Activated T-cell treated with anti-CD3 and anti-CD28 coated beads, Interleukin-2, amount 50 U/mL, for 24 hours (primary cell): ENCODE measurements at regions not wholly inside any gene's neighbourhood (a gene's known extent, or its start where the extent isn't known, plus 50 kb on each side); places are given as distances from the start of the nearest gene placed in this dataset.
"Not testable (repeated sequence)": the region's sequence is repeated elsewhere in the genome, so short reads cannot be mapped to it uniquely, and the experiment has no call there.

Source experiments
- DNase-seq: peaks from one replicate; pipeline ENCODE4 v3.0.0-alpha.2; 2020
- H3K27ac Mint-ChIP-seq: 2 replicates; pipeline ENCODE4 v1.8.0; 2020; ENCODE audit warnings: mild to moderate bottlenecking, mixed read lengths
- H3K27me3 Mint-ChIP-seq: 2 replicates; pipeline ENCODE4 v1.8.0; 2020; ENCODE audit warnings: mixed read lengths
- H3K36me3 Mint-ChIP-seq: 2 replicates; pipeline ENCODE4 v1.8.0; 2020; ENCODE audit warnings: low read depth, mixed read lengths
- H3K4me1 Mint-ChIP-seq: 2 replicates; pipeline ENCODE4 v1.8.0; 2020; ENCODE audit warnings: low read depth, mixed read lengths
- H3K4me3 Mint-ChIP-seq: 2 replicates; pipeline ENCODE4 v1.8.0; 2020; ENCODE audit warnings: mild to moderate bottlenecking, moderate library complexity, mixed read lengths
- H3K9me3 Mint-ChIP-seq: 2 replicates; pipeline ENCODE4 v1.8.0; 2020; ENCODE audit warnings: mixed read lengths

DNA sequence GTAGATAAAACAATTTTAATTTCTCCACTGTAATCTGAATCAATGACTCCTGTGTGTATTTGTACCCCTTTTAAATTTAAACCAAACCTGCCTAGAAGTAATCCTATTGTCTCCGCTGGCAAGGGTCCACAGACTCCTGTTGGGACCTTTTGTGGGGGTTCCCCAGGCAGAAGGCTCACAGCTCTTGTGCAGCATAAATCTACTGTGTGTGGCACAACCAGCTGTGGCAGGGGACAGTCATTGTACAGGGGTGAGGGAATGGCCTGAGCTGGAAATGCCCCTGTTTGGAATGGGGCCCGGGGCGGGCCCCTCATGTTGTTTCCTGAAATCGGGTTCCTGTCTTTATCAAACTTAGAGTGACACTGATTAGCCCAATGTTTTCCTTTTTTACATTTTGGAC is 318.2 kb upstream of the FAM98A start:
- no peaks in the 10 kb centered on the region for H3K27me3 Mint-ChIP-seq
- no peak for DNase-seq
- H3K4me3 Mint-ChIP-seq = no peak overlapping the region
- H3K27ac Mint-ChIP-seq = no peak overlapping the region
- peaks cover 14% of the 10 kb centered on the region for H3K9me3 Mint-ChIP-seq
- H3K4me1 Mint-ChIP-seq = no peaks in the 10 kb centered on the region
- H3K36me3 Mint-ChIP-seq = no peaks in the 10 kb centered on the region

DNA sequence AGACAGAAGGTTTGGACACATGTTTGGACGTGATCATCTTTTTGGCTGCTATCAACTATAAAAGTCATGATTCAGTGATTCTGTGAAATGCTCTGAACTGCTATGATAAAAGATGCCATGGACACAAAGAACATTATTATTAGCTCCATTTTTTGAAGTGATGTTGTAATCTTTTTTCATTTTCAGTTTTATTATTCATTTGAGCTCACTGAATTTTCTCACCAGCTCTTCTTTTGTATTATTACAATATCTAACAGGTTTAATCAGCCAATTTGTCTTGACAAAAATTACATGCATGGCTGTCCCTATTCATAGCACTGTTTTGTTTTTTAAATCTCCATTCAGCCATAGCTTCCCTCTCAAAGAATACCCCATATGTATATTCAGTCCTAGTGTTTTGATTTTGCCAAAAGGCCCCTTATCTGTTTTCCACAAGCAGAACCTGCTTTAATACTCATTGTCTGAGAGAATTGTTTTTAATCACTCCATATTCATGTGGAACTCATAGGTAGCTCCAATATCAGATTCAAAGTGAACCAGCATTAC is 314.0 kb upstream of the FAM98A start:
- H3K27ac Mint-ChIP-seq = no peak overlapping the region
- peaks cover 14% of the 10 kb centered on the region for H3K9me3 Mint-ChIP-seq
- no peak overlapping the region for H3K4me3 Mint-ChIP-seq
- H3K36me3 Mint-ChIP-seq = no peaks in the 10 kb centered on the region
- no peaks in the 10 kb centered on the region for H3K4me1 Mint-ChIP-seq
- no peaks in the 10 kb centered on the region for H3K27me3 Mint-ChIP-seq
- no peak for DNase-seq

GRCh38 chr2:33911327-33911726 is 312.2 kb upstream of the FAM98A start:
- H3K36me3 Mint-ChIP-seq = no peaks in the 10 kb centered on the region
- H3K27me3 Mint-ChIP-seq = no peaks in the 10 kb centered on the region
- peaks cover 14% of the 10 kb centered on the region for H3K9me3 Mint-ChIP-seq
- no peak for DNase-seq
- no peak overlapping the region for H3K4me3 Mint-ChIP-seq
- no peak overlapping the region for H3K27ac Mint-ChIP-seq
- H3K4me1 Mint-ChIP-seq = no peaks in the 10 kb centered on the region

GRCh38 chr2:33909945-33910695 is 311.0 kb upstream of the FAM98A start:
- no peak overlapping the region for H3K27ac Mint-ChIP-seq
- no peaks in the 10 kb centered on the region for H3K4me1 Mint-ChIP-seq
- H3K36me3 Mint-ChIP-seq = no peaks in the 10 kb centered on the region
- DNase-seq = no peak
- no peaks in the 10 kb centered on the region for H3K27me3 Mint-ChIP-seq
- peaks cover 13% of the 10 kb centered on the region for H3K9me3 Mint-ChIP-seq
- no peak overlapping the region for H3K4me3 Mint-ChIP-seq

GRCh38 chr2:33907866-33908265 is 308.8 kb upstream of the FAM98A start:
- DNase-seq = no peak
- Mint-ChIP-seq H3K4me3 (no peak overlapping the region), H3K27ac (no peak overlapping the region), H3K36me3 (no peaks in the 10 kb centered on the region), H3K9me3 (peaks cover 5% of the 10 kb centered on the region), H3K27me3 (no peaks in the 10 kb centered on the region), H3K4me1 (no peaks in the 10 kb centered on the region)

DNA sequence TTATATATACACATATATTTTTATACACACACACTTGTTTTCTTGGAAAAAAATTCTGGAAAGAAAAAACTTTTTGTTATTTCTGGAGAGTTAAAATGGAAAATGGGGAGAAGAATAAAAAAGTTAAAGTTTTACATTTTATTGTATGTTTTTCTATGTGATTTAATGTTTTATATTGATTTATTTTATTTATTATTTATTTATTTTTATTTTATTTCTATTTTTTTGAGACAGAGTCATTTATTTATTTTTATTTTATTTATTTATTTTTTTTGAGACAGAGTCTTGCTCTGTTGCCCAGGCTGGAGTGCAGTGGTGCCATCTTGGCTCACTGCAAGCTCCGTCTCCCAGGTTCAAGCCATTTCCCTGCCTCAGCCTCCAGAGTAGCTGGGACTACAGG is 307.0 kb upstream of the FAM98A start:
- H3K27ac Mint-ChIP-seq, H3K9me3 Mint-ChIP-seq: not testable (repeated sequence)

GRCh38 chr2:33904801-33905200 is 305.7 kb upstream of the FAM98A start:
- DNase-seq = no peak
- Mint-ChIP-seq H3K27ac (no peak overlapping the region), H3K4me3 (no peak overlapping the region), H3K9me3 (peaks cover 4% of the 10 kb centered on the region), H3K27me3 (no peaks in the 10 kb centered on the region), H3K4me1 (no peaks in the 10 kb centered on the region), H3K36me3 (no peaks in the 10 kb centered on the region)

More for the DNA sequence above, 307.0 kb upstream of the FAM98A start:
- H3K4me3 Mint-ChIP-seq, H3K36me3 Mint-ChIP-seq, H3K4me1 Mint-ChIP-seq, H3K27me3 Mint-ChIP-seq, DNase-seq: not testable (repeated sequence)

DNA sequence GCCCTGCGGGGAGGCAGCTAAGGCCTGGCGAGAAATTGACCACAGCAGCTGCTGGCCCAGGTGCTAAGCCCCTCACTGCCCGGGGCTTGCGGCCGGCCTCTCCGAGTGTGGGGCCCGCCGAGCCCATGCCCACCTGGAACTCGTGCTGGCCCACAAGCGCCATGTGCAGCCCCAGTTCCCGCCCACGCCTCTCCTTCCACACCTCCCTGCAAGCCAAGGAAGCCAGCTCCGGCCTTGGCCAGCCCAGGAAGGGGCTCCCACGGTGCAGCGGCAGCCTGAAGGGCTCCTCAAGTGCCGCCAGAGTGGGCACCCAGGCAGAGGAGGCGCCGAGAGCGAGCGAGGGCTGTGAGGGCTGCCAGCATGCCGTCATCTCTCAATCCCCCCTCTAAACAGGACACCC is 304.6 kb upstream of the FAM98A start:
- Mint-ChIP-seq H3K36me3 (no peaks in the 10 kb centered on the region), H3K27me3 (no peaks in the 10 kb centered on the region), H3K9me3 (peaks cover 4% of the 10 kb centered on the region), H3K4me3 (no peak overlapping the region), H3K27ac (no peak overlapping the region), H3K4me1 (no peaks in the 10 kb centered on the region)
- DNase-seq = no peak

DNA sequence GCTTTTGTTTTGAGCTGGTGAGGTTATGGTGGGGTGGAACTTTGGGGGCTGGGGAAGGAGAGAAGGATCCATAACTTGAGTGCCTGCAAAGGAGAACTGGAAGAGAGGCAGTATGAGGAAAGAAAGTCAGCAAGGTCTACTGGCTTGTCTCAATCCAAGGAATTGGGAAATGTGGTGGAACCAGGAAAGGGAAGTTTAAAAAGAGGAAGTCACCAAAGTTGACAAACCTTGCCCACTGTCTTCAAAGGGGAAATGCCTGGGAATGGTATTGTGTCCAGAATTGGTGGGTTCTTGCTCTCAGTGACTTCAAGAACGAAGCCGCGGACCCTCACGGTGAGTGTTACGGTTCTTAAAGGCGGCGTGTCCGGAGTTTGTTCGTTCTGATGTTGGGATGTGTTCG is 304.1 kb upstream of the FAM98A start:
- no peak overlapping the region for H3K27ac Mint-ChIP-seq

DNA sequence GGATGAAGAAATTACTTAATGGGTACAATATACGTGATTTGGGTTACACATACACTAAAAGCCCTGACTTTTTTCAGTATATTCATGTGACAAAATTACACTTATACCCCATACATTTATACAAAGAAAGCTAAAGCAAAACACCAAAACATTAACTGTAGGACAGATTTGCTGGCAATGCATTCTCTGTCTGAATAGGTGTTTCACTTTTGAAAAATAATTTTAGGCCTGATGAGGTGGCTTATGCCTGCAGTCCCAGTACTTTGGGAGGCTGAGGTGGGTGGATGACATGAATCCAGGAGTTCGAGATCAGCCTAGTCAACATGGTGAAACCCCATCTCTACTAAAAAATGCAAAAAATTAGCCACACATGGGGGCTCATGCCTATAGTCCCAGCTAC is 301.5 kb upstream of the FAM98A start:
- H3K4me3 Mint-ChIP-seq = no peak overlapping the region
- H3K4me1 Mint-ChIP-seq = no peaks in the 10 kb centered on the region
- H3K27ac Mint-ChIP-seq = no peak overlapping the region
- no peaks in the 10 kb centered on the region for H3K27me3 Mint-ChIP-seq
- DNase-seq = no peak
- H3K36me3 Mint-ChIP-seq = no peaks in the 10 kb centered on the region
- H3K9me3 Mint-ChIP-seq = peaks cover 4% of the 10 kb centered on the region

More for the DNA sequence above, 304.1 kb upstream of the FAM98A start:
- Mint-ChIP-seq H3K27me3 (no peaks in the 10 kb centered on the region), H3K4me3 (no peak overlapping the region), H3K36me3 (no peaks in the 10 kb centered on the region), H3K4me1 (no peaks in the 10 kb centered on the region), H3K9me3 (peaks cover 4% of the 10 kb centered on the region)
- DNase-seq = no peak

- H3K9me3 Mint-ChIP-seq = no peaks in the 10 kb centered on the region
- no peaks in the 10 kb centered on the region for H3K27me3 Mint-ChIP-seq
- H3K27ac Mint-ChIP-seq = no peak overlapping the region
- no peaks in the 10 kb centered on the region for H3K4me1 Mint-ChIP-seq
- no peak for DNase-seq
- no peaks in the 10 kb centered on the region for H3K36me3 Mint-ChIP-seq
- no peak overlapping the region for H3K4me3 Mint-ChIP-seq
These were observed 298.6 kb upstream of the FAM98A start for GRCh38 chr2:33897741-33898140.

DNA sequence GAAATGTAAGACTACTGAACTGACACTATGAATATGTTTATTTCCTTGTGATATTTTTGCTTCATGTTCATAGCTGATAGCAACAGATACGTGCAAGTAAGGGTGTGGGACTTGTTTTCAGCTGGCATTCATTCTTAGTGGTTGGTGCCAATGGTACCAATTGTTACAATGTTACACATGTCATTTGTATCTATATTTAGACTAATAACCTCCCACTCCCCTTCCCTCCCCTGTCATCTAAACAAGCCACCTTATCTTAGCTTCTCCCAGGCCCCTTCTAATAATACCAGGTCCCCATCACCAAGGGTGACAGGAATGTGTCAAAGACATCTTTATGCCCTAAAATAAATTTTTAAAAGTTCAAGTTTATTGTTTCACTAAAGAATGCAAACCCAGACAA is 294.7 kb upstream of the FAM98A start:
- no peaks in the 10 kb centered on the region for H3K36me3 Mint-ChIP-seq
- no peak overlapping the region for H3K27ac Mint-ChIP-seq
- no peaks in the 10 kb centered on the region for H3K9me3 Mint-ChIP-seq
- no peak for DNase-seq
- H3K27me3 Mint-ChIP-seq = no peaks in the 10 kb centered on the region
- no peaks in the 10 kb centered on the region for H3K4me1 Mint-ChIP-seq
- H3K4me3 Mint-ChIP-seq = no peak overlapping the region

GRCh38 chr2:33891616-33892015 is 292.5 kb upstream of the FAM98A start:
- Mint-ChIP-seq H3K36me3 (no peaks in the 10 kb centered on the region), H3K4me1 (no peaks in the 10 kb centered on the region), H3K9me3 (no peaks in the 10 kb centered on the region), H3K4me3 (no peak overlapping the region), H3K27ac (no peak overlapping the region), H3K27me3 (no peaks in the 10 kb centered on the region)
- no peak for DNase-seq

DNA sequence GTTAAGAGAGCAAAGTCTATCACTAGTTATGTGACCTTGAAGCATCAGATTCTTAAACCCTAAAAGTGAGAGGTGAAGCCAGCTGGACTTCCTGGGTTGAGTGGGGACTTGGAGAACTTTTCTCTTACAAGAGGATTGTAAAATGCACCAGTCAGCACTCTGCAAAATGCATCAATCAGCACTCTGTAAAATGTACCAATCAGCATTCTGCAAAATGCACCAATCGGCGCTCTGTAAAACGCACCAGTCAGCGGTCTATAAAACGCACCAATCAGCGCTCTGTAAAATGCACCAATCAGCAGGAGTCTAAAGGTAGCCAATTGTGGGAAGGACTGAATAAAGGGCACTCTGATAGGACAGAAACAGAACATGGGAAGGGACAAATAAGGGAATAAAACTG is 291.6 kb upstream of the FAM98A start:
- Mint-ChIP-seq H3K27ac (no peak overlapping the region), H3K27me3 (no peaks in the 10 kb centered on the region), H3K4me3 (no peak overlapping the region), H3K9me3 (no peaks in the 10 kb centered on the region), H3K36me3 (no peaks in the 10 kb centered on the region), H3K4me1 (no peaks in the 10 kb centered on the region)
- no peak for DNase-seq

GRCh38 chr2:33877348-33878016 is 278.4 kb upstream of the FAM98A start:
- Mint-ChIP-seq H3K9me3 (peaks cover 13% of the 10 kb centered on the region), H3K27ac (no peak overlapping the region), H3K36me3 (no peaks in the 10 kb centered on the region), H3K4me3 (no peak overlapping the region), H3K4me1 (no peaks in the 10 kb centered on the region), H3K27me3 (no peaks in the 10 kb centered on the region)
- no peak for DNase-seq
